Lower leg skin (tissue), 3 donors: ENCODE measurements at regions not wholly inside any gene's neighbourhood (a gene's known extent, or its start where the extent isn't known, plus 50 kb on each side); places are given as distances from the start of the nearest gene placed in this dataset.

Experiments
- POLR2A ChIP-seq, 2 donors: fragments of 450-650 bp; IDR thresholded peaks; one replicate each; pipeline ENCODE4 v1.6.1; 2016 to 2017; ENCODE audit warnings: antibody characterized with exemption in 2 of 2, mild to moderate bottlenecking in 1 of 2, moderate library complexity in 1 of 2
- TF ChIP-seq, protein P1 (sequence below), 3 donors: fragments of 450-650 bp; IDR thresholded peaks; one replicate each; pipeline ENCODE4 v1.5.1; 2016; ENCODE audit warnings: antibody characterized with exemption in 3 of 3, mild to moderate bottlenecking in 3 of 3, moderate library complexity in 2 of 3

DNA sequence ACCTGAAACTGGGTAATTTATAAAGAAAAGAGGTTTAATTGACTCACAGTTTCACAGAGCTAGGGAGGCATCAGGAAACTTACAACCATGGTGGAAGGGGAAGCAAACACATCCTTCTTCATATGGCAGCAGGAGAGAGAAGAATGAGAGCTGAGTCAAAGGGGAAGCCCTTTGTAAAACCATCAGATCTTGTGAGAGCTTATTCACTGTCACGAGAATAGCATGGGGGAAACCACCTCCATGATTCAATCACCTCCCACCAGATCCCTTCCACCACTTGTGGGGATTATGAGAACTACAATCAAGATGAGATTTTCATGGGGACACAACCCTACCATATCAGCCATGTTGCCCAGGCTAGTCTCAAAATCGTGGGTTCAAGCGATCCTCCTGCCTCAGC, 143.4 kb downstream of the FGF18 start:
- TF ChIP-seq, protein P1, sequence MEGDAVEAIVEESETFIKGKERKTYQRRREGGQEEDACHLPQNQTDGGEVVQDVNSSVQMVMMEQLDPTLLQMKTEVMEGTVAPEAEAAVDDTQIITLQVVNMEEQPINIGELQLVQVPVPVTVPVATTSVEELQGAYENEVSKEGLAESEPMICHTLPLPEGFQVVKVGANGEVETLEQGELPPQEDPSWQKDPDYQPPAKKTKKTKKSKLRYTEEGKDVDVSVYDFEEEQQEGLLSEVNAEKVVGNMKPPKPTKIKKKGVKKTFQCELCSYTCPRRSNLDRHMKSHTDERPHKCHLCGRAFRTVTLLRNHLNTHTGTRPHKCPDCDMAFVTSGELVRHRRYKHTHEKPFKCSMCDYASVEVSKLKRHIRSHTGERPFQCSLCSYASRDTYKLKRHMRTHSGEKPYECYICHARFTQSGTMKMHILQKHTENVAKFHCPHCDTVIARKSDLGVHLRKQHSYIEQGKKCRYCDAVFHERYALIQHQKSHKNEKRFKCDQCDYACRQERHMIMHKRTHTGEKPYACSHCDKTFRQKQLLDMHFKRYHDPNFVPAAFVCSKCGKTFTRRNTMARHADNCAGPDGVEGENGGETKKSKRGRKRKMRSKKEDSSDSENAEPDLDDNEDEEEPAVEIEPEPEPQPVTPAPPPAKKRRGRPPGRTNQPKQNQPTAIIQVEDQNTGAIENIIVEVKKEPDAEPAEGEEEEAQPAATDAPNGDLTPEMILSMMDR (IDR thresholded peaks at IDR 0.05): no peak
- TF ChIP-seq POLR2A (IDR thresholded peaks at IDR 0.05): no peak
